GM12878 (cell line): ENCODE measurements at regions not wholly inside any gene's neighbourhood (a gene's known extent, or its start where the extent isn't known, plus 50 kb on each side); places are given as distances from the start of the nearest gene placed in this dataset.

Experiments used
- ATAC-seq: fragments of 200-7000 bp; cut with Tn5 transposase; 3 replicates; pipeline ENCODE4 v1.9.1; 2020; ENCODE audit warnings: mild to moderate bottlenecking, moderate library complexity
- BruUV-seq: library from RNA; stranded (reverse); fragments of 400-500 nt; replicated peaks from 2 replicates; lab custom pipeline; 2021; lab: Mats Ljungman, UMichigan
- CTCF ChIA-PET: fragments of 300-600 bp; sonication (Branson Sonifier 250); formaldehyde crosslinking; extraction: SDS; loops from one replicate; lab custom pipeline; 2021; ENCODE audit warnings: inconsistent platforms; lab: Yijun Ruan, JAX
- POLR2A ChIA-PET: fragments of 350-600 bp; formaldehyde crosslinking; extraction: SDS; loops from one replicate; lab custom pipeline; 2021; ENCODE audit warnings: inconsistent platforms; lab: Charles Lee
- RAD21 ChIA-PET: fragments of 300-600 bp; sonication (Branson Sonifier 250); formaldehyde crosslinking; loops from one replicate; lab custom pipeline; 2023; ENCODE audit warnings: antibody characterized with exemption; ENCODE audit not compliant: unreplicated experiment; lab: Charles Lee
- SMC1A ChIA-PET: fragments of 300-600 bp; sonication (Branson Sonifier 250); formaldehyde crosslinking; loops from one replicate; lab custom pipeline; 2023; ENCODE audit not compliant: unreplicated experiment, uncharacterized antibody; lab: Charles Lee
- DNase-seq: peaks from one replicate; pipeline ENCODE4 v3.0.0-alpha.2; 2011; ENCODE audit warnings: low read depth, low spot score
- FAIRE-seq: peaks from 3 replicates; lab custom pipeline; 2011; peaks lifted over from hg19 to GRCh38; lab: Jason Lieb, UNC
- H2AFZ ChIP-seq: 2 replicates; pipeline ENCODE4 v1.6.0; 2011; ENCODE audit warnings: low read depth, low read length, control low read depth; ENCODE audit not compliant: control insufficient read depth
- H3K27ac ChIP-seq: 2 replicates; pipeline ENCODE4 v1.5.1; 2011; ENCODE audit warnings: control low read depth; ENCODE audit not compliant: control insufficient read depth, insufficient read depth
- H3K27me3 ChIP-seq, 2 experiments: replicated peaks in 1 of 2; 2 replicates each; pipeline versions ENCODE4 v1.6.0 to v1.6.1; 2011; ENCODE audit warnings: low read length in 1 of 2; ENCODE audit not compliant: control insufficient read depth in 2 of 2, insufficient read depth in 2 of 2
- H3K36me3 ChIP-seq, 2 experiments: 2 replicates each; pipeline ENCODE4 v1.5.1; 2011; ENCODE audit warnings: low read length in 1 of 2; ENCODE audit not compliant: control insufficient read depth in 2 of 2, insufficient read depth in 2 of 2
- H3K4me1 ChIP-seq: 2 replicates; pipeline ENCODE4 v1.6.1; 2011; ENCODE audit warnings: mild to moderate bottlenecking, low read length, moderate library complexity, mixed read lengths; ENCODE audit not compliant: control insufficient read depth, insufficient read depth
- H3K4me2 ChIP-seq: 2 replicates; pipeline ENCODE4 v1.6.0; 2011; ENCODE audit warnings: control low read depth; ENCODE audit not compliant: control insufficient read depth, insufficient read depth
- H3K4me3 ChIP-seq: fragments of 200-600 bp; sonication (generic); 2 replicates; pipeline ENCODE4 v1.5.1; 2016
- H3K79me2 ChIP-seq: 2 replicates; pipeline ENCODE4 v1.6.0; 2011; ENCODE audit warnings: low read length; ENCODE audit not compliant: control insufficient read depth, insufficient read depth
- H3K9ac ChIP-seq: 2 replicates; pipeline ENCODE4 v1.8.0; 2011; ENCODE audit warnings: low read length, control low read depth, mixed read lengths; ENCODE audit not compliant: control insufficient read depth, insufficient read depth
- H3K9me3 ChIP-seq: replicated peaks from 3 replicates; pipeline ENCODE4 v1.5.1; 2011; ENCODE audit warnings: mild to moderate bottlenecking, low read length; ENCODE audit not compliant: control insufficient read depth, insufficient read depth
- H4K20me1 ChIP-seq: 2 replicates; pipeline ENCODE4 v1.6.0; 2011; ENCODE audit not compliant: control insufficient read depth, insufficient read depth
- ATF3 ChIP-seq: IDR thresholded peaks from 2 replicates; pipeline ENCODE4 v1.6.1; 2011; ENCODE audit warnings: low read depth, mild to moderate bottlenecking, low read length, moderate library complexity, borderline replicate concordance; ENCODE audit errors: extremely low read depth
- EED ChIP-seq: sonication (generic); IDR thresholded peaks from 2 replicates; pipeline ENCODE4 v1.6.1; 2016; ENCODE audit warnings: antibody characterized with exemption, low read depth
- FOS ChIP-seq: IDR thresholded peaks from 3 replicates; pipeline ENCODE4 v1.6.1; 2011; ENCODE audit warnings: borderline replicate concordance; ENCODE audit not compliant: insufficient read length; ENCODE audit errors: extremely low read depth
- HSF1 ChIP-seq: fragments of 150-350 bp; IDR thresholded peaks from 2 replicates; pipeline ENCODE4 v1.6.1; 2014; ENCODE audit warnings: mild to moderate bottlenecking, low read depth, low read length
- IKZF2 ChIP-seq, 2 experiments: fragments of 450-650 bp; IDR thresholded peaks; 2 replicates each; pipeline ENCODE4 v1.6.1; 2017; ENCODE audit warnings: mild to moderate bottlenecking in 2 of 2, moderate library complexity in 2 of 2
- KAT2A ChIP-seq: conservative IDR thresholded peaks from 2 replicates; pipeline ENCODE4 v1.6.1; 2011; ENCODE audit warnings: low read depth, low read length; ENCODE audit not compliant: control insufficient read depth
- PBX3 ChIP-seq: IDR thresholded peaks from 2 replicates; pipeline ENCODE4 v1.6.1; 2011; ENCODE audit warnings: mild to moderate bottlenecking, low read depth, low read length, moderate library complexity; ENCODE audit not compliant: insufficient replicate concordance
- POLR2AphosphoS2 ChIP-seq: IDR thresholded peaks from 2 replicates; pipeline ENCODE4 v1.6.1; 2011; ENCODE audit warnings: low read depth, mild to moderate bottlenecking, low read length, improper control_type of control experiment, moderate library complexity
- SPI1 ChIP-seq: IDR thresholded peaks from 2 replicates; pipeline ENCODE4 v1.6.1; 2011; ENCODE audit warnings: low read depth, mild to moderate bottlenecking, low read length, moderate library complexity, borderline replicate concordance; ENCODE audit not compliant: insufficient read depth
- SUPT20H ChIP-seq: IDR thresholded peaks from 2 replicates; pipeline ENCODE4 v1.6.1; 2011; ENCODE audit warnings: low read depth, mild to moderate bottlenecking, low read length, moderate library complexity, borderline replicate concordance; ENCODE audit not compliant: control insufficient read depth
- TCF12 ChIP-seq: IDR thresholded peaks from 2 replicates; pipeline ENCODE4 v1.6.1; 2011; ENCODE audit warnings: low read depth, mild to moderate bottlenecking, low read length
- USF2 ChIP-seq: IDR thresholded peaks from 2 replicates; pipeline ENCODE4 v1.6.1; 2011; ENCODE audit warnings: low read depth, low read length, improper control_type of control experiment, borderline replicate concordance
- ZNF217 ChIP-seq: fragments of 450-650 bp; IDR thresholded peaks from 2 replicates; pipeline ENCODE4 v1.6.1; 2017; ENCODE audit warnings: antibody characterized with exemption, mild to moderate bottlenecking
- whole genome bisulfite sequencing: methylation state at CpG from one replicate; pipeline ENCODE4 v1.1.6; 2016; ENCODE audit warnings: low lambda C conversion rate; ENCODE audit not compliant: insufficient replicate concordance, insufficient coverage; ENCODE audit errors: missing lambda C conversion rate; 5-methylcytosine and 5-hydroxymethylcytosine counted together
- in situ Hi-C: fragments of 300-500 bp; cut with MboI; formaldehyde crosslinking; loops from 9 replicates; pipeline ENCODE4 v1.14.3; 2018; ENCODE audit warnings: mixed read lengths
- intact Hi-C: fragments of 100-400 bp; cut with micrococcal nuclease; formaldehyde crosslinking; loops from one replicate; pipeline ENCODE4 v1.14.2; 2022; ENCODE audit not compliant: unreplicated experiment

DNA sequence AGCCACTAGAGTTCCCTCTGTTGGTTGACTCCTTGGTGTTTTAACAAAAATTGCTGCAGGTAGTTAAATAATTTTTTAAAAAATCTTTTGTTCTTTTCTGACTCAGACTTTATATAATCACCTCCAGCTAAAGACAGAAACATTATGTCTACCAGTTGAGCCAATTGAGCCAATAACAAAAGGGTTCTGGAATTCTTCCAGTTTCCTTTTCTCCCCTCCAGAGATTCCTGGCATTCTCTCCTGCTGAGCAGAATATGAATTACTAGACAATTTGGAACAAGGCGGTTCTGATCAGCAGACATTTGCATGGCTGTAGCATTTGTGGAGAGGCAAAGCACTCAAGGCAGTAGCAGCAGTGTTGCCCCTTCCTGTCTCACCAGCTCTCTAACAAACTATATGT is 144.0 kb upstream of the SLC35B3 start:
- Histone ChIP-seq H3K4me3 (no peak overlapping the region), H3K27ac (no peak overlapping the region)
- TF ChIP-seq PBX3 = no peak
- TF ChIP-seq TCF12 = no peak
- no peak for TF ChIP-seq USF2
- TF ChIP-seq ZNF217 = no peak
- no peak for TF ChIP-seq FOS
- no peak for TF ChIP-seq HSF1
- no peak for TF ChIP-seq IKZF2 (IDR thresholded peaks at IDR 0.05)
- no peak for TF ChIP-seq EED
- TF ChIP-seq KAT2A = no peak
- no peak for TF ChIP-seq ATF3
- TF ChIP-seq POLR2AphosphoS2 = no peak
- no peak for TF ChIP-seq SUPT20H
- TF ChIP-seq SPI1 = no peak

More for the DNA sequence above, 144.0 kb upstream of the SLC35B3 start:
- no peaks in the 10 kb centered on the region for H3K4me1 ChIP-seq
- POLR2A ChIA-PET = no interaction called here
- CTCF ChIA-PET = interaction anchor here (0.7 kb wide), 1 partner anchor 734 kb away, joined by 3 read pairs; no protein-coding TSS in a partner anchor
- in situ Hi-C loops = no loop called here
- DNase-seq (no peak), FAIRE-seq (no peak), ATAC-seq (no peak)
- RAD21 ChIA-PET = no interaction called here
- no peak overlapping the region for H3K4me2 ChIP-seq
- no peak overlapping the region for H3K9ac ChIP-seq
- SMC1A ChIA-PET = no interaction called here
- WGBS = 0% methylated on average over 1 of the region's 1 CpG
- no TSS peak for BruUV-seq
- H2AFZ ChIP-seq = no peak overlapping the region
- no peaks in the 10 kb centered on the region for H3K36me3 ChIP-seq
- no peaks in the 10 kb centered on the region for H3K27me3 ChIP-seq
- H4K20me1 ChIP-seq = no peaks in the 10 kb centered on the region
- intact Hi-C loops = no loop called here
- H3K9me3 ChIP-seq = no peaks in the 10 kb centered on the region
- no peaks in the 10 kb centered on the region for H3K79me2 ChIP-seq
